ENCODE measurements at regions not wholly inside any gene's neighbourhood (a gene's known extent, or its start where the extent isn't known, plus 50 kb on each side); places are given as distances from the start of the nearest gene placed in this dataset.

DNA sequence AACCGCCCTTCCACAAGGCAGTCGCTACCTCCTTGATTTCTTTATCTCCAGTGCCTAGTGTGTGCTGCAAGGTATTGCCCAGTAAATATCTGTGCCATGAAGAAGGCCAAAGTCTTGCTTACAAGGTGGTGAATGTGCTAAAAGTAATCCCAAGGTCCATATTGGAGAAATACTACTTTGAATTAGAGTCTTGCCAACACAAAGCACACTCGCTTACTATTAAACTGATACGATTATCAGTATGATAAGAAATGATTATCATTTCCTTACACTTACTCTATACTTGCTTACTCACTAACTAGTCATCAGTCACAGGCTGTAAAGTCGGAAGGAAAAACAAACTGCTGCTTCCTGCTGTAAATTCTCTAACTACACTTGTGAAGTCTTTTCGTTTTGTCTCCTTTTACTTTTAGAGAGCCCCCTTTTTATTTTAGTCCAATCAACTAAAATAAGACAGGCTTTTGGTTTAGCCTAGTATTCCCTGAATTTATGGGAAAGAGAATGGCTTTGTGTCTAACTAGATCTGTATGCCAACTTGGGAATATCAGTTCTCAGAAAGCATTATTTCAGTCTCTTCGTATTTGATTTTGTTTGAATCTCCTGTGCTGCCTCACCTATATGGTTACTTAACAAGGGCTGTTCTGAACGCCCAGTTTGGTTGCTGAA, 107.1 kb upstream of the TSC22D2 start:
- BruUV-seq (replicated peaks) = no TSS peak
- Histone ChIP-seq H3K79me2 (ENCODE audit: low read length) (no peaks in the 10 kb centered on the region), H3K4me1 (ENCODE audit: insufficient read depth, low read length) (peaks cover 35% of the 10 kb centered on the region), H3K36me3 (ENCODE audit: low read depth, low read length) (no peaks in the 10 kb centered on the region), H3K27ac (ENCODE audit: low read length) (peak overlapping the region; percentile 34), H3K27me3 (ENCODE audit: low read length) (no peaks in the 10 kb centered on the region), H3K9me2 (replicated peaks; ENCODE audit: low read length) (no peaks in the 10 kb centered on the region), H3K9ac (ENCODE audit: low read length) (no peak overlapping the region), H4K20me1 (ENCODE audit: low read length) (no peaks in the 10 kb centered on the region), H3F3A (ENCODE audit: low read length, unreplicated experiment) (no peaks in the 10 kb centered on the region), H2AFZ (ENCODE audit: low read length) (no peak overlapping the region), H3K4me2 (ENCODE audit: low read length) (peak overlapping the region; percentile 72), H3K9me3 (ENCODE audit: low read length) (no peaks in the 10 kb centered on the region), H3K4me3 (ENCODE audit: low read length) (peak overlapping the region; percentile 7; the same call in 1 of the 2 replicates)
- ATAC-seq (peak; percentile 73), DNase-seq (peak; percentile 77)
- no peak for TF ChIP-seq EZH2 (IDR thresholded peaks at IDR 0.05; ENCODE audit: low read length, unreplicated experiment)
- ChIA-PET CTCF (no interaction called here), POLR2A (ENCODE audit: unreplicated experiment) (no interaction called here)
- intact Hi-C loops (cut with micrococcal nuclease) = loop anchor here (2.0 to 5.0 kb wide), 2 partner anchors 16 to 111 kb away; no protein-coding TSS in a partner anchor

DNA sequence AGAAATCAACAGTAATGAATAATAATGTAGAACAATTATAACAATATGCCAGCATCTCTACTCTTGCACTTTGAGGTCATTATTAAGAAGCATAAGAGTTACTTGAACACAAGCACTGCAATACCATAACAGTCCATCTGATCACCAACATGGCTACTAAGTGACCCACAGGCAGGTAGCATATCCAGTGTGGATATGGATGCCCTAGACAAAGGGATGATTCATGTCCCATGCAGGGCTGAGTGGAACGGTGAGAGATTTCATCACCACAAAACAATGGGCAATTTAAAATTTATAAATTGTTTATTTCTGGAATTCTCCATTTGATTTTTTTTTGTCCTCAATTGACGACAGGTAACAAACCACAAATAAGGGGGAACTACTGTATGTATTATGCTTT, 107.7 kb upstream of the TSC22D2 start:
- no peak overlapping the region for H3K9ac ChIP-seq (ENCODE audit: low read length)
- no peaks in the 10 kb centered on the region for H3F3A ChIP-seq (ENCODE audit: low read length, unreplicated experiment)
- H4K20me1 ChIP-seq (ENCODE audit: low read length) = no peaks in the 10 kb centered on the region
- ATAC-seq (peak; percentile 61), DNase-seq (peak; percentile 51)
- H2AFZ ChIP-seq (ENCODE audit: low read length) = no peak overlapping the region
- ChIA-PET POLR2A (ENCODE audit: unreplicated experiment) (no interaction called here), CTCF (no interaction called here)
- intact Hi-C loops (cut with micrococcal nuclease) = loop anchor here (2.0 to 5.0 kb wide), 2 partner anchors 16 to 112 kb away; no protein-coding TSS in a partner anchor
- H3K27me3 ChIP-seq (ENCODE audit: low read length) = no peaks in the 10 kb centered on the region
- BruUV-seq (replicated peaks) = no TSS peak
- H3K36me3 ChIP-seq (ENCODE audit: low read depth, low read length) = no peaks in the 10 kb centered on the region
- no peaks in the 10 kb centered on the region for H3K9me2 ChIP-seq (replicated peaks; ENCODE audit: low read length)
- H3K27ac ChIP-seq (ENCODE audit: low read length) = peak overlapping the region; percentile 34
- TF ChIP-seq EZH2 (IDR thresholded peaks at IDR 0.05; ENCODE audit: low read length, unreplicated experiment) = no peak
- no peak for TF ChIP-seq EZH2phosphoT487 (IDR thresholded peaks at IDR 0.05; ENCODE audit: borderline replicate concordance, low read length)
- TF ChIP-seq, protein P1, sequence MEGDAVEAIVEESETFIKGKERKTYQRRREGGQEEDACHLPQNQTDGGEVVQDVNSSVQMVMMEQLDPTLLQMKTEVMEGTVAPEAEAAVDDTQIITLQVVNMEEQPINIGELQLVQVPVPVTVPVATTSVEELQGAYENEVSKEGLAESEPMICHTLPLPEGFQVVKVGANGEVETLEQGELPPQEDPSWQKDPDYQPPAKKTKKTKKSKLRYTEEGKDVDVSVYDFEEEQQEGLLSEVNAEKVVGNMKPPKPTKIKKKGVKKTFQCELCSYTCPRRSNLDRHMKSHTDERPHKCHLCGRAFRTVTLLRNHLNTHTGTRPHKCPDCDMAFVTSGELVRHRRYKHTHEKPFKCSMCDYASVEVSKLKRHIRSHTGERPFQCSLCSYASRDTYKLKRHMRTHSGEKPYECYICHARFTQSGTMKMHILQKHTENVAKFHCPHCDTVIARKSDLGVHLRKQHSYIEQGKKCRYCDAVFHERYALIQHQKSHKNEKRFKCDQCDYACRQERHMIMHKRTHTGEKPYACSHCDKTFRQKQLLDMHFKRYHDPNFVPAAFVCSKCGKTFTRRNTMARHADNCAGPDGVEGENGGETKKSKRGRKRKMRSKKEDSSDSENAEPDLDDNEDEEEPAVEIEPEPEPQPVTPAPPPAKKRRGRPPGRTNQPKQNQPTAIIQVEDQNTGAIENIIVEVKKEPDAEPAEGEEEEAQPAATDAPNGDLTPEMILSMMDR (conservative IDR thresholded peaks at IDR 0.05; ENCODE audit: low read depth, low read length) = no peak
- H3K9me3 ChIP-seq (ENCODE audit: low read length) = no peaks in the 10 kb centered on the region
- no peak overlapping the region for H3K4me3 ChIP-seq (ENCODE audit: low read length)
- no peaks in the 10 kb centered on the region for H3K79me2 ChIP-seq (ENCODE audit: low read length)
- peaks cover 35% of the 10 kb centered on the region for H3K4me1 ChIP-seq (ENCODE audit: insufficient read depth, low read length)
- H3K4me2 ChIP-seq (ENCODE audit: low read length) = peak overlapping the region; percentile 72

DNA sequence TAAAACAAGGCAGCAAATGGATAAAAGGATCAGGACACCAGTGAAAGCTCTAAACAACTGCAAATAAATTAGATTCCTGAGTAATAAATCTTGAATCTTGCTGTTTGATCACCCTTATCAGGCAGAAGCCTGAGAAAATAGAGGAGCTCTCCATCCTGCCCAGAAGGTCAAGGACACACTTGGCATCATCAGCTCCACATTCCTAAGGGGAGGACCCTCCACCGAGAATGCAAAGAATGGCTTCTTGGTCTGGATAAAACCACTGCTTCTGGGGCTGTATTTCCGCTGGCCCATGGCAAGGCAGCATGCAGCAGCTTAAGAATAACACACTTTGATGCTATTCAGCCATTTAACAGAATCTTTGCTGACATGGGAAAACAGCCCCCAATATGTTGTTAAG, 108.9 kb upstream of the TSC22D2 start:
- Histone ChIP-seq H3K4me1 (ENCODE audit: insufficient read depth, low read length) (peaks cover 35% of the 10 kb centered on the region), H3K36me3 (ENCODE audit: low read depth, low read length) (no peaks in the 10 kb centered on the region), H3K79me2 (ENCODE audit: low read length) (no peaks in the 10 kb centered on the region), H2AFZ (ENCODE audit: low read length) (no peak overlapping the region), H4K20me1 (ENCODE audit: low read length) (no peaks in the 10 kb centered on the region), H3K4me2 (ENCODE audit: low read length) (no peak overlapping the region), H3K9me3 (ENCODE audit: low read length) (no peaks in the 10 kb centered on the region), H3K27ac (ENCODE audit: low read length) (no peak overlapping the region), H3K27me3 (ENCODE audit: low read length) (no peaks in the 10 kb centered on the region), H3F3A (ENCODE audit: low read length, unreplicated experiment) (no peaks in the 10 kb centered on the region), H3K4me3 (ENCODE audit: low read length) (no peak overlapping the region), H3K9ac (ENCODE audit: low read length) (no peak overlapping the region), H3K9me2 (replicated peaks; ENCODE audit: low read length) (no peaks in the 10 kb centered on the region)
- ATAC-seq (no peak), DNase-seq (no peak)
- ChIA-PET CTCF (no interaction called here), POLR2A (ENCODE audit: unreplicated experiment) (interaction anchor here (0.6 kb wide), 1 partner anchor 72 kb away, joined by 3 read pairs; no protein-coding TSS in a partner anchor)
- BruUV-seq (replicated peaks) = no TSS peak
- TF ChIP-seq, protein P1 (conservative IDR thresholded peaks at IDR 0.05; ENCODE audit: low read depth, low read length) = no peak
- TF ChIP-seq EZH2 (IDR thresholded peaks at IDR 0.05; ENCODE audit: low read length, unreplicated experiment) = no peak
- TF ChIP-seq EZH2phosphoT487 (IDR thresholded peaks at IDR 0.05; ENCODE audit: borderline replicate concordance, low read length) = no peak
- intact Hi-C loops (cut with micrococcal nuclease) = no loop called here
